HG02642 (cell line): ENCODE measurements at regions not wholly inside any gene's neighbourhood (a gene's known extent, or its start where the extent isn't known, plus 50 kb on each side); places are given as distances from the start of the nearest gene placed in this dataset.

Experiments used
- ATAC-seq: cut with Tn5 transposase; IDR thresholded peaks from one replicate; pipeline ENCODE4 v1.9.1; 2021; ENCODE audit warnings: mild to moderate bottlenecking; ENCODE audit not compliant: unreplicated experiment, poor library complexity

DNA sequence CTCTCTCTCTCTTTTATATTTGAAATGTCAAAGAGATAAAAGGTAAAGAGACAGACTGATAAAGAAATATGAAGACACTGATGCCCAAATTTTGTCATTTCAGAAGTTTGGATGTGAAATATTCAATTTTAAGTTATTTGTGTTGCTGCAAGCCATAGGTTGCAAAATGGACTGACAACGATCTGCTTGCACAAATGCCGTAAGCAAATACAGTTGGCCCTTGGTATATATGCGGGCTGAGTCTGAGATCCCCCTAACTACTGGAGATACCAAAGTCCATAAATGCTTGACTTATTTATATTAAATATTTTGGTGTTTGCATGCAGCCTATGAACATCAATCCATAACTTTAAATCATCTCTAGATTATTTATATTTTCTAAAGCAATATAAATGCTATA is 1459.1 kb upstream of the ALCAM start:
- ATAC-seq: no peak

GRCh38 chr3:103909395-103909794 is 1457.3 kb upstream of the ALCAM start:
- no peak for ATAC-seq

GRCh38 chr3:103918336-103918735 is 1448.4 kb upstream of the ALCAM start:
- no peak for ATAC-seq

- no peak for ATAC-seq
These were observed 1447.4 kb upstream of the ALCAM start for GRCh38 chr3:103919327-103919726.

DNA sequence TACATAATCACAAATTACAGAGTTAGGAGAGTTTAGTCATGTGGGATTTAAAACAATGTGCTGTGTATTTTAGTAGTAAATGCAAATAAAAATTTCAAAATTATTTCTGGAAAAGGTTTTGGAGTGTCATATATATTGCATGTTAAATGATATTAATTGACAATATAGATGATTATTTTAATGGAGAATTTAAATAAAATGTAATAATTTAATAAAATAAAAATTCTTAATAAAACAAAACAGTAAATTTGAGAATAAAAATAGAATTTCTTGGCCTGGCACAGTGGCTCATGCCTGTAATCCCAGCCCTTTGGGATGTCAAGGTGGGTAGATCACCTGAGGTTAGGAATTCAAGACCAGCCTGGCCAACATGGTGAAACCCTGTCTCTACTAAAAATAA is 1442.8 kb upstream of the ALCAM start:
- ATAC-seq: no peak

GRCh38 chr3:103924544-103924943 is 1442.2 kb upstream of the ALCAM start:
- no peak for ATAC-seq

DNA sequence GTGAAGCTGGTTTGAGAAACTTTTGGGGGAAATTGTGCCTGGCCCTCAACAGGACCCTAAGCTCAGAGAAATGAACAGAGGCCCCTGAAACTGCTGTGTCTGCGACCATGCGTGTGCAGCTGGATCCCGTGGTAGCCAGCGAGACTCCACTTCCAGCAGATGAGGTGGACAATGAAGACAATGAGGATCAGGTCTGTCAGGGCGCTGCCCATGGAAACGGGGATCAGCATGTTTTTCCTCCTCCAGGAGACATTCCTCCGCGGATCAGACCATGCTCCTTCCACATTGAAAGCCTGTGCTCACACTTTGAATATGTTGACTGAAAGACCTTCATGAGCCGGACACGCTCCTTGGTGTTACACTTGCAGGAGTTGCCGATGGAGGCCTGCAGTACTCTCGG is 1439.8 kb upstream of the ALCAM start:
- no peak for ATAC-seq

DNA sequence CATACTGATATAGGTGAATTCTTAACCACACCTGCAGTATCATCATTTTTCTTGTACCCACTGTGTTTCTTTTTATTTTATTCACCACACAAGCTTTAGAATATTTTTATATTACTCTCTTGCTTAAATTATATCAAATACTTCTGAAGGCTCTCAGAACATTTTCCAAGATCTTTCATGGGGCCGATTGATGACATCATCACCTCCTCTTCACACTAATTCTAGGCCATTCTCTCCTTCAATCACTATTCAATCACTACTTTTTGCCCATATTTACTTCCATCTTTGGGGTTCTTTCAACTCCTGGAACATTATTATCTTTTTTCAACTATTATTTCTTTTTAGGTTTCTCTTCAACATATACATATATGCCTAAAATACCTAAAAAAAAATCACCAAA is 1438.8 kb upstream of the ALCAM start:
- ATAC-seq: no peak

GRCh38 chr3:103937094-103937493 is 1429.6 kb upstream of the ALCAM start:
- ATAC-seq: no peak

DNA sequence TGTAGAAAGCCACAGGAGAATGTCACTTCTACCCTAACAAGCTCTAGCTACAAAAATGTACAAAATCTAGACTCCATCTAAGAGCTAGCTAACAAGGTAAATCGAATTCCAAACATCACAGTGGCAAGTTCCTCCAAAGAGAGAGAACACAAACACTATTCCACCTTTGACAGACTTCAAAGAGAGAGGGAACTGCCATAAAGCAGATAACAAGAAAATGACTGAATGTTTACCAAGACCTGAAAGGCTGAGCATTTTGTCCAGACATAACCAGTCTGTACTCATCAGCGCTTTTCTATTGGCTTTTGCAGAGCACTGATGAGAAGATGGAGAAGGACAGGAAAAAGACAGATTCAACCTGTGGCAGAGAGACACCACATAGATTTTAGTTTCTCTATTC is 1419.6 kb upstream of the ALCAM start:
- no peak for ATAC-seq

GRCh38 chr3:103949693-103950092 is 1417.0 kb upstream of the ALCAM start:
- ATAC-seq: no peak

- no peak for ATAC-seq
These were observed 1416.0 kb upstream of the ALCAM start for GRCh38 chr3:103950676-103951075.

DNA sequence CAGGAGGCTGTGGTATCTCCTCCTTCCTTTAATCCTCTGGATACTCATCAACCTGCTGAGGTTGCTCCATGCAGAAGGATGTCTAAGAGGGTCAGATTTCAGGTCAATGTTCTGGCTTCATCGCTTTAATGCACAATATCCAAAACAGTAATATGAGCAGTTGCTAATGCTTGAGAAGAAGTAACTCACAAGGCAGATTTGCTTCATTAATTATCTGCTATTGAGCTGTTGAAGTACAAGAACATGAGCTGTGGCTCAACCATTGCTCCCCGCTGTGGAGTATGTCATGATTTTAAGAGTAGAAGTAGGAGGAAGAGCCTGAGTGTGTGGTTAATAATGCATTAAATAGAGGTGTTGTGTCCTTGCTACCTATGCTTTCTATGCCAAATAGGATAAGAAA is 1412.9 kb upstream of the ALCAM start:
- no peak for ATAC-seq

DNA sequence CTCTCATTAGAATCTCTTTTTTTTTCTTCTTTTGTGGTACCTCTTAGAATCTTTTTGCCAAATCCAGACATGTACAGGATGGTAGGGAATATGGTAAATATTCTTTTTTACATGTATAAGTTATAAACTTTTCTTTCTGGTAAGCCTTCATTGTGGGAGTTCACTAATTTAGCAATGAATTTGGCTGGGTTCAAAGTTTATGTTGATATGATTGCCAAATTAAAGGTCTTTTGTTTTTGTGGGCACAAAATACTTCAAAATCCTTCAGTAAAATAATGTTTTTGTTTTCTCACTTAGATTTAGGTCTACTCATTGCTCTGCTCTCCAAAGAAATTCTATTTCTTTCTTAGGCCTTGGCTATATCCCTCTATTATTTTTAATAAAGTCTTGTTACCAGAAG is 1405.9 kb upstream of the ALCAM start:
- no peak for ATAC-seq

GRCh38 chr3:103963599-103963998 is 1403.1 kb upstream of the ALCAM start:
- no peak for ATAC-seq

- ATAC-seq: no peak
These were observed 1400.9 kb upstream of the ALCAM start for GRCh38 chr3:103965764-103966163.

GRCh38 chr3:103966749-103967148 is 1400.0 kb upstream of the ALCAM start:
- no peak for ATAC-seq

GRCh38 chr3:103968131-103968530 is 1398.6 kb upstream of the ALCAM start:
- peak; percentile 41 for ATAC-seq

- peak; percentile 91 for ATAC-seq
These were observed 1398.0 kb upstream of the ALCAM start for GRCh38 chr3:103968751-103969150.

DNA sequence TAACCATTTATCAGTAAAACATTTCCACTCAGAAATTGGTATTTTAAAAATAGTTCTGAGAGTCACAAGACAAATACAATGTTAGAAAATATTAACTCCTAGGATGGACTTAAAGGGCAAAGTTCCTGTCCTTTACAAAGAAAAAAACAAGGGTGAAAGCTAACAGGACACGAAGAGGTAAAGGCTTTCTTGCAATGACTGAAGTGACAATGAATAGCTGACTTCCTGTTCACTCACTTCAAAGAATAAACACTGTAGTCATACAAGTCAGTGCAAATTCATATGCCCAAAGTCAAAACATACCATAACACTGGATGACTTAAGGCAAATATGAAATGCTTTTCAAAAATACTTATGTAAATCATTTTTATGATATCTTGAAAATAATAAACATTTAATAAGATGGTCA is 1389.8 kb upstream of the ALCAM start:
- no peak for ATAC-seq

DNA sequence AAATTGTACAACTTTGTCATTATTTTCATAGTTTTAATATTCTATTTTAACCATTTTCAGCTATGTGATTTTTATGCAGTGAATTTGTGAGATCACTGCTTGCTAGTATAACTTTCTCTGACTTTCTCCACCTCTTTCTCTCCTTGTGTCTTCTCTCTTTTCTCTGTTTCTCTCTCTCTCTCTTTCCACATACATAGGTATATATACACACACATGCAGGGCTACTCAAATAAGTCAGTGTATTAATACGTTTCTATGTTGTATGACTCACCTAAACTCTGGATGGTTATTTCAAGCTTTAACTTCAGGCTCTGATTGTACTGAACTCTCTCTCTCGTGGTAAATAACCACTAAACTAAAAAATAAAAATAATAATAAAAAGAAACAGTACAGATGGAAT is 1389.3 kb upstream of the ALCAM start:
- ATAC-seq: no peak

GRCh38 chr3:103991461-103992115 is 1375.1 kb upstream of the ALCAM start:
- no peak for ATAC-seq

GRCh38 chr3:103992469-103992868 is 1374.2 kb upstream of the ALCAM start:
- no peak for ATAC-seq
